ENCODE measurements at regions not wholly inside any gene's neighbourhood (a gene's known extent, or its start where the extent isn't known, plus 50 kb on each side); places are given as distances from the start of the nearest gene placed in this dataset.

GRCh38 chr6:132072831-132073230 is 121.7 kb upstream of the CCN2 start:
- TF ChIP-seq SUZ12 (IDR thresholded peaks at IDR 0.05; ENCODE audit: extremely low read depth, insufficient read depth, insufficient read length) (no peak), YY1 (IDR thresholded peaks at IDR 0.05; ENCODE audit: insufficient read depth, insufficient read length) (no peak), ZNF274 (IDR thresholded peaks at IDR 0.05; ENCODE audit: low read depth, low read length) (no peak)
